T-cell (primary cell): ENCODE measurements at regions not wholly inside any gene's neighbourhood (a gene's known extent, or its start where the extent isn't known, plus 50 kb on each side); places are given as distances from the start of the nearest gene placed in this dataset.

Source experiments
- ATAC-seq, 4 experiments: fragments of 200-7000 bp in 3 of 4; fragments of 150-1000 bp in 1 of 4; cut with Tn5 transposase; replicated peaks in 1 of 4; 1 replicate in 3 of 4; 2 replicates in 1 of 4; pipeline ENCODE4 v1.10.0; 2021; ENCODE audit warnings: moderate library complexity in 3 of 4, mild to moderate bottlenecking in 2 of 4, moderate number of reproducible peaks in 1 of 4
- CTCF ChIA-PET, 2 donors: fragments of 300-600 bp; sonication (Branson Sonifier 250); formaldehyde crosslinking; loops; one replicate each; lab custom pipeline; 2022; ENCODE audit warnings: antibody characterized with exemption in 2 of 2; lab: Charles Lee
- POLR2A ChIA-PET, 2 donors: fragments of 300-600 bp; sonication (Branson Sonifier 250); formaldehyde crosslinking; loops; one replicate each; lab custom pipeline; 2022; ENCODE audit warnings: antibody characterized with exemption in 2 of 2; lab: Charles Lee
- DNase-seq, 35 experiments: peaks; one replicate each; pipeline versions ENCODE4 v3.0.0 to v3.0.0-alpha.2; 2013 to 2023
- H3K27ac ChIP-seq: one replicate; pipeline ENCODE4 v1.5.1; 2013; ENCODE audit warnings: low read length
- H3K27me3 ChIP-seq, 2 experiments: replicated peaks in 1 of 2; 1 replicate in 1 of 2; 2 replicates in 1 of 2; pipeline versions ENCODE4 v1.6.1 to v1.7.0; 2013; ENCODE audit warnings: low read length in 1 of 2, mixed read lengths in 1 of 2; ENCODE audit not compliant: control insufficient read depth in 2 of 2, insufficient read depth in 2 of 2; ENCODE audit errors: extremely low read depth in 1 of 2
- H3K36me3 ChIP-seq, 2 donors: 1 replicate in 1 of 2; 2 replicates in 1 of 2; pipeline versions ENCODE4 v1.6.1 to v1.7.0; 2013; ENCODE audit warnings: low read length in 1 of 2; ENCODE audit not compliant: control insufficient read depth in 2 of 2, insufficient read depth in 1 of 2; ENCODE audit errors: extremely low read depth in 1 of 2
- H3K4me1 ChIP-seq, 2 experiments: 1 replicate in 1 of 2; 2 replicates in 1 of 2; pipeline versions ENCODE4 v1.6.1 to v1.7.0; 2013; ENCODE audit warnings: low read length in 2 of 2, mixed read lengths in 1 of 2; ENCODE audit not compliant: insufficient read depth in 2 of 2, control insufficient read depth in 1 of 2; ENCODE audit errors: extremely low read depth in 1 of 2
- H3K4me3 ChIP-seq, 2 donors: 1 replicate in 1 of 2; 2 replicates in 1 of 2; pipeline versions ENCODE4 v1.5.1 to v1.7.0; 2013; ENCODE audit warnings: mild to moderate bottlenecking in 2 of 2, low read length in 1 of 2, moderate library complexity in 1 of 2; ENCODE audit not compliant: control insufficient read depth in 1 of 2; ENCODE audit errors: extremely low read depth in 1 of 2
- H3K9me3 ChIP-seq: 2 replicates; pipeline ENCODE4 v1.7.0; 2013
- H3K27ac Mint-ChIP-seq, 2 donors: one replicate each; pipeline ENCODE4 v1.8.0; 2020 to 2021; ENCODE audit warnings: mild to moderate bottlenecking in 2 of 2, mixed read lengths in 2 of 2
- H3K27me3 Mint-ChIP-seq, 2 donors: one replicate each; pipeline ENCODE4 v1.8.0; 2021 to 2022; ENCODE audit warnings: mixed read lengths in 2 of 2
- H3K36me3 Mint-ChIP-seq: one replicate; pipeline ENCODE4 v1.8.0; 2021; ENCODE audit warnings: mixed read lengths
- H3K4me1 Mint-ChIP-seq, 3 donors: one replicate each; pipeline ENCODE4 v1.8.0; 2020 to 2022; ENCODE audit warnings: mixed read lengths in 3 of 3, mild to moderate bottlenecking in 1 of 3
- H3K4me3 Mint-ChIP-seq, 3 donors: one replicate each; pipeline ENCODE4 v1.8.0; 2020 to 2022; ENCODE audit warnings: mild to moderate bottlenecking in 3 of 3, mixed read lengths in 3 of 3, moderate library complexity in 3 of 3
- H3K9me3 Mint-ChIP-seq, 3 donors: one replicate each; pipeline ENCODE4 v1.8.0; 2020 to 2022; ENCODE audit warnings: mixed read lengths in 3 of 3
- whole genome bisulfite sequencing: methylation state at CpG from one replicate; pipeline ENCODE4 v1.1.5; 2013; ENCODE audit warnings: missing lambda C conversion rate; ENCODE audit not compliant: insufficient coverage; 5-methylcytosine and 5-hydroxymethylcytosine counted together

- ChIA-PET CTCF (interaction anchor here in 1 of 2 donors (0.5 to 1.4 kb wide), 3 partner anchors 15 to 939 kb away, joined by 4 read pairs; no protein-coding TSS in a partner anchor), POLR2A (no interaction called here)
Measured at GRCh38 chr15:69820819-69821218, 276.9 kb downstream of the TLE3 start.

DNA sequence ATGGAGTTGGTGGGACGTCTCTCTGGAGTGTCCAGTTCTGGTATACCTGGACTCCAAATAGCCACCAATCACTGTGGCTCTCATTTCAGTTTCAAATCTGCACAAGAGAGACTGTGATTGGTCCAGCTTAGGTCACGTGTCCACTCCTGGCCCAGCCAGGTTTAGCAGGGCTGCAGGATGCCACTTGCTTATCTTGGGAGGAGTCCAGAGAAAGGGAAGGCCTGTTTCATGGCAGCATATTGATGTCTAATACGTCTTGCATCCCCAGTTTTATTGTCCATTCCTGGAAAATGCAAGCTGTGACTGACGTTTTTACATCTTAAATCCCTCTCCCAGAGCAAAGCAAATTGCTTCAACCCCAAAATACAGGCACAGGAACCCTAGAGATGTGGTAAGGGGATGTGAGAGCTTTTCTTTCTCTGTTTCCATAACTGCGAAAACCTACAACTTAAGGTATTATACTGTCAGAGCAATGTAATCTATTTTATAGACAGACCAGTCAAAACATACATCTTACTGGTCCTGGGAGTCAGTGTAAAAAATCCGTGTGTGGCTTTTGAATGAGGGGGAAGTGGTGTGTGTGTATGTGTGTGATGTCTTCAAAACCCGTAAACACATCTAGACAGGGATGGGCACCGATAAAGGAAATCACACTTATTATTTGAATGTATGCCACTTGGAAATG, 274.4 kb downstream of the TLE3 start:
- Mint-ChIP-seq H3K27ac (no peak overlapping the region), H3K4me3 (no peak overlapping the region), H3K9me3 (no peaks in the 10 kb centered on the region), H3K36me3 (no peaks in the 10 kb centered on the region), H3K27me3 (peaks cover 0 to 3% of the 10 kb centered on the region in 2 donors), H3K4me1 (peaks cover 0 to 2% (median 0%) of the 10 kb centered on the region in 3 donors)
- Histone ChIP-seq H3K9me3 (no peaks in the 10 kb centered on the region), H3K4me3 (no peak overlapping the region), H3K27me3 (peaks cover 0 to 12% of the 10 kb centered on the region in 2 experiments), H3K36me3 (no peaks in the 10 kb centered on the region), H3K4me1 (no peaks in the 10 kb centered on the region), H3K27ac (no peak overlapping the region)
- DNase-seq: peak in 1 of 35 experiments; percentile 4
- ChIA-PET CTCF (interaction anchor here in 1 of 2 donors (0.5 kb wide), 1 partner anchor 784 kb away, joined by 4 read pairs; no protein-coding TSS in a partner anchor), POLR2A (no interaction called here)
- no peak for ATAC-seq
- WGBS: 67% methylated on average over 1 of the region's 8 CpGs

More at GRCh38 chr15:69820819-69821218, 276.9 kb downstream of the TLE3 start:
- Histone ChIP-seq H3K36me3 (no peaks in the 10 kb centered on the region), H3K4me1 (no peaks in the 10 kb centered on the region), H3K27ac (no peak overlapping the region), H3K27me3 (peaks cover 0 to 8% of the 10 kb centered on the region in 2 experiments), H3K9me3 (no peaks in the 10 kb centered on the region), H3K4me3 (no peak overlapping the region)
- H3K36me3 Mint-ChIP-seq: no peaks in the 10 kb centered on the region
- DNase-seq (no peak), ATAC-seq (no peak)
- H3K27me3 Mint-ChIP-seq: peaks cover 0 to 5% of the 10 kb centered on the region in 2 donors
- no peaks in the 10 kb centered on the region for H3K9me3 Mint-ChIP-seq
- no peak overlapping the region for H3K27ac Mint-ChIP-seq
- WGBS: 65% methylated on average over 4 of the region's 7 CpGs
- peaks cover 6 to 17% (median 6%) of the 10 kb centered on the region in 3 donors for H3K4me1 Mint-ChIP-seq
- H3K4me3 Mint-ChIP-seq: no peak overlapping the region

DNA sequence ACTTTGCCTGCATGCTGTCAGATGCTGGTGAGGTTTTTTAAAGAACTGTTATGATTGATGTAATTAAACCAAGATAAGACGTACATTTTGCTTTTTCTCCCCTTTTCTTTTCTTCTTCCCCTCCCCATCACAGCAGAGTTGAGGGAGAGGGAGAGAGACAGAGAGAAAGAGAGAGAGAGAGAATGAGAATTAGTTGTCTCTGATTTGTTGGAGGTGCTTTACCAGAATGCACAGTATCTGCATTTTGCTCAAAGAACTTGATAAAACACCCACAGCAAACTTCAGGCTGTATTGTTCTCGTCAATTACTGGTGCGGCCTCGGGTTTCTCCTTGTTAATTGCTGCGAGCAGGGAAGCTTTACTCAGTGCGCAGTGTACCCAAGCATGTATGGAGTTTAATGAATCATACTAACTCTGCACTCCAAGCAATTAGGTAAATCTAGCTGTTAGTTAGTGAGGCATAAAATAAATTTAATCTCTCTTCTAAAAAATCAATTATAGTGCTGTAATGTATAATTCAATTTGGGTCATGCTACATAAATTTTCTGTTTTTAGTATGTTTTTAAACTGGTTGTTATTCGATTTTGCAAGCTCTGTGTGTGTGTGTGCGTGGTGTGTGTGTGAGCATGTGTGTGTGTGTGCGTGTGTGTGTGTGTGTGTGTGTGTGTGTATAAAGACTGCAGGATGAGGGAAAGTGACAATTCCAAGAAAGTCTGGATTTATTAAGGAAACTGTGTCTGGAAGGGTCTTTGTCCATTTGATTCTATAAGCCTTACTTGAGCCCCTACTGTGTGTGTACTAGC, 273.4 kb downstream of the TLE3 start:
- ChIA-PET POLR2A (no interaction called here), CTCF (no interaction called here)
- Mint-ChIP-seq H3K27me3 (peaks cover 0 to 3% of the 10 kb centered on the region in 2 donors), H3K27ac (no peak overlapping the region), H3K4me1 (peaks cover 0 to 2% (median 0%) of the 10 kb centered on the region in 3 donors), H3K36me3 (no peaks in the 10 kb centered on the region), H3K4me3 (no peak overlapping the region), H3K9me3 (no peaks in the 10 kb centered on the region)
- H3K9me3 ChIP-seq: no peaks in the 10 kb centered on the region
- no peak overlapping the region for H3K4me3 ChIP-seq
- H3K4me1 ChIP-seq: no peaks in the 10 kb centered on the region
- no peaks in the 10 kb centered on the region for H3K36me3 ChIP-seq
- no peak overlapping the region for H3K27ac ChIP-seq
- 58% methylated on average over 2 of the region's 9 CpGs for WGBS
- no peak for DNase-seq
- H3K27me3 ChIP-seq: peaks cover 0 to 12% of the 10 kb centered on the region in 2 experiments
- ATAC-seq: no peak

DNA sequence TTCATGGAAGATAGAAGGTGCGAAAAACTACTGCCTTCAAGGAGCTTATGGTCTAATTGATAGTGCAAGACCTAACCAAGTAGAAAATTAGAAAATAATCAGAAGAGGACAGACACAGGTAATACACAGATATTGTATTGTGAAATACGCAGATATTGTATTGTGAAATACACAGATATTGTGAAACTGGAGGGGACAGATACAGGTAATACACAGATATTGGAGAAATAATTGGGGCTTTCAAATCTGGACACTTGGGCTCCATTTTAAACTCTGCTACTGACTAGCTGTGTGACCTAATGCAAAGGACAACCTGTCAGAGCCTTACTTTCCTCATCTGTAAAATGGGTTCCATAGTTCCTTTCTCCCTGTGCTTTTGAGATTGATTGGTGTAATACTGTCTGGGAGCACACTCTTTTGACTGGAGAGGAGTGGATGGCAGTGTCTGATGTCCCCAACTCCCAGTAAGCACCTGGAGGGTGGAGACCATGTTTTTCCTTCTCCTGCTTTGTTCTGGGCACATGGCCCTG, 272.8 kb downstream of the TLE3 start:
- Mint-ChIP-seq H3K27me3 (peaks cover 0 to 3% of the 10 kb centered on the region in 2 donors), H3K36me3 (no peaks in the 10 kb centered on the region), H3K4me1 (peaks cover 0 to 2% (median 0%) of the 10 kb centered on the region in 3 donors), H3K27ac (no peak overlapping the region), H3K9me3 (no peaks in the 10 kb centered on the region), H3K4me3 (no peak overlapping the region)
- no peaks in the 10 kb centered on the region for H3K4me1 ChIP-seq
- 80% methylated on average over 1 of the region's 2 CpGs for WGBS
- ATAC-seq: no peak
- peaks cover 0 to 9% of the 10 kb centered on the region in 2 experiments for H3K27me3 ChIP-seq
- H3K4me3 ChIP-seq: no peak overlapping the region
- ChIA-PET CTCF (no interaction called here), POLR2A (no interaction called here)
- no peaks in the 10 kb centered on the region for H3K36me3 ChIP-seq
- no peak overlapping the region for H3K27ac ChIP-seq
- no peak for DNase-seq
- no peaks in the 10 kb centered on the region for H3K9me3 ChIP-seq

GRCh38 chr15:69825941-69826818, 271.5 kb downstream of the TLE3 start:
- ChIA-PET POLR2A (interaction anchor here in 1 of 2 donors (1.0 kb wide), 1 partner anchor 45 kb away, joined by 3 read pairs; no protein-coding TSS in a partner anchor), CTCF (interaction anchor here in 1 of 2 donors (0.5 kb wide), 1 partner anchor 604 kb away, joined by 3 read pairs; no protein-coding TSS in a partner anchor)
- H3K9me3 Mint-ChIP-seq: no peaks in the 10 kb centered on the region
- H3K27ac Mint-ChIP-seq: no peak overlapping the region
- peaks cover 0 to 2% (median 0%) of the 10 kb centered on the region in 3 donors for H3K4me1 Mint-ChIP-seq
- ATAC-seq (no peak), DNase-seq (no peak)
- H3K4me1 ChIP-seq: no peaks in the 10 kb centered on the region
- H3K27ac ChIP-seq: no peak overlapping the region
- H3K4me3 ChIP-seq: no peak overlapping the region
- H3K36me3 Mint-ChIP-seq: no peaks in the 10 kb centered on the region
- 91% methylated on average over 13 of the region's 17 CpGs for WGBS
- H3K9me3 ChIP-seq: no peaks in the 10 kb centered on the region
- H3K4me3 Mint-ChIP-seq: no peak overlapping the region
- no peaks in the 10 kb centered on the region for H3K36me3 ChIP-seq
- peaks cover 0 to 5% of the 10 kb centered on the region in 2 experiments for H3K27me3 ChIP-seq
- H3K27me3 Mint-ChIP-seq: peaks cover 0 to 3% of the 10 kb centered on the region in 2 donors
